ENCODE measurements at regions not wholly inside any gene's neighbourhood (a gene's known extent, or its start where the extent isn't known, plus 50 kb on each side); places are given as distances from the start of the nearest gene placed in this dataset.
"Not testable (repeated sequence)": the region's sequence is repeated elsewhere in the genome, so short reads cannot be mapped to it uniquely, and the experiment has no call there.

DNA sequence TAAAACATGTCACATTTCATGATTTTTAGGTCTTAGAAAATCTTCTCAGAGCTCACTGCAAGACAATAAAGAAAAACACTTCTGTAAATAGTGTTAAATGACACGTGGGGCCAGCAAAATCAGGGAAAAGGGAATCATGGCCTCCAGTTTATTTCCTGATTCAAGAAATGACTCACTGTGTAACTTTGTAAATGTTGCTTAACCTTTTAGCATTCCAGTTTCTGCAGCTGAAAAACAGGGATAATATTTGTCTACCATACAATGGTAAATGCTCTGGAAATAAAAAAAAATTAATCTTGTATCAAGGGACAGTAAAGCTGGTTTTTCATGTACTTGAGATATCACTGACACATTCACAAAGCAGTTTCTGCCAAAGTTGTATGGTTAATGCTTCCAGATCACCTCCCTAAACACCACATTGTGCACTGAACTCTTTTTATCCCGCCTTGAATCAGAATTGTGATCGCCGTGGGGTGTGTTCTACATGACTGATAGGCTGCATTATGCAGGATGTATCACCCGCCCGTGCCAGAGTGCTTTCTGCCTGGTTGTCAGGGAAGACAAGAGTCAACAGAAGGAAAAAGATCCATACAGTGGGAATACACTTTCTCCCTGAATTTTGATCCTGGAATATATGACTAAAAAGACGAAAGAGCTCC lies 238.8 kb downstream of the IKZF2 start:
- DNase-seq = no peak

GRCh38 chr2:212911011-212911410 lies 240.4 kb downstream of the IKZF2 start:
- DNase-seq = no peak

GRCh38 chr2:212908682-212909435 lies 242.6 kb downstream of the IKZF2 start:
- no peak for DNase-seq

DNA sequence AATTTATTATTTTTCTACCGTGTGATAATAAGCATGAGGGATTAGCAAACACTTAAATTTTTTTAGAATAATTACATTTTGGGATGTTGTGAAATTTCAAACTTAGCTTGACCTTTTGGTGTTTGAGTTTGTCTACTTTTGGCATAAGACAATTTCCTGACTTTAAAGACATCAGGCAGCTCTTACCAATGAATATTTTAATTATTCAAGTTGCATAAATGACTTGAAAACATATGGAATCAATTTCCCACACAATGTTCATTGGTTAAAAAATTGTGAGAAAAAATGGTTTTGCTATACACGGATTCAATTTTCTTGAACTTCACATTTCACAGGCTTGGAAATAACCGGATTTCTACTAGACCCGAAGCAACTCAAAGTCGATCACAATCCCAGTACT lies 243.4 kb downstream of the IKZF2 start:
- DNase-seq = no peak

DNA sequence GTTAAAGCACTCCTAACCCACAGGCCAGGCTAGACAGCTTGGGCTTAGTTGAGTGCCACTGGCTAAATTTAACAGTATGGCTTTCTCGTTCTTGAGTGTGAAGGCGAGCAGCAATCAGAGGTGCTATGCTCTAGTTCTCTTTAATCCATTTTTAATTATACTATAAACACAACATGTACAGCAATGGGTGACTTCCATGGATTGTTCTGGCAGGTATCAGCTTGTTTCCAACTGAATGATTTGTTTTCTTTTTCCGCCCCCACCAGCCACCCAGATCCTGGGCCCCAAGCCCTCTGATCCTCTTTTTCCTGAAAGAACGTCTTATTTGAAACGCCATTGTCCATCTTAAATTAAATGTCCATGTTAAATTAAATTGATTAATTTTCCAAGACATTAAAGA lies 244.8 kb downstream of the IKZF2 start:
- no peak for DNase-seq

GRCh38 chr2:212905640-212906201 lies 245.7 kb downstream of the IKZF2 start:
- no peak for DNase-seq

GRCh38 chr2:212904646-212905045 lies 246.8 kb downstream of the IKZF2 start:
- no peak for DNase-seq

GRCh38 chr2:212903413-212903812 lies 248.0 kb downstream of the IKZF2 start:
- no peak for DNase-seq

DNA sequence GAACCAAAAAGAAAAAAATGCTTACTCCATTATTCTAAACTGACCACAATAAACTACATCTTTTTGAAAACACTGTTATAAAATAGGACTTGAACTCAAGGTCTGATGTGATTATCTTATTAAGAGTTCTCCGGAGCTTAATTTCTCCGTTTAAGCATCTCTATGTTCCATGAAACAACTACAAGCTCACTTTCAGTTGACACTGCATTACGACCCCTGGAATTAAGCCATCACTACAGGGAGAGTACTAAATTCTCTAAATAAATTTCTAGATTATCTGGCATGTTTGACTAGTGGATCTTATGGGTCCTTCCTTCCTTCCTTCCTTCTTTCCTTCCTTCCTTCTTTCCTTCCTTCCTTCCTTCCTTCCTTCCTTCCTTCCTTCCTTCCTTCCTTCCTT lies 249.0 kb downstream of the IKZF2 start:
- no peak for DNase-seq

- DNase-seq = no peak
These were observed 249.7 kb downstream of the IKZF2 start for GRCh38 chr2:212901604-212902275.

GRCh38 chr2:212900715-212901114 lies 250.7 kb downstream of the IKZF2 start:
- no peak for DNase-seq

DNA sequence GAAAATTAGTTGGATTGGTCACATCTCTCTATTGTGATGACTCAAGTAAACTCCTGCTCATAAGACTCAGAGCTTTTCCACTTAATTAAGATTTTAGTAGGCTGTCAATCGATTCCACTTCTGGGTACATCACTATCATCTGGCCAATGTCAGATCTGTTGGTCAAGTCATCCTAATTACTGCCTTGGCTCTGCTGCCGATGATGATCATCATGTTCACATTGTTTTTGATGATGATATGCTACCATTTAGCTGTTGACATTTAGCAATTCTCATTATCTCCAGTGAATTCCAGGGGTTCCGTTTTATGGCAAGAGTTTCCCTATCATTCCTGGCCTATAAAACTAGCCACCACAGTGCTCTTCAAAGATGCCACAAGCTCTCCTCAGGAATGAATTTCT lies 253.4 kb downstream of the IKZF2 start:
- DNase-seq = no peak

- no peak for DNase-seq
These were observed 254.1 kb downstream of the IKZF2 start for GRCh38 chr2:212897296-212897695.

DNA sequence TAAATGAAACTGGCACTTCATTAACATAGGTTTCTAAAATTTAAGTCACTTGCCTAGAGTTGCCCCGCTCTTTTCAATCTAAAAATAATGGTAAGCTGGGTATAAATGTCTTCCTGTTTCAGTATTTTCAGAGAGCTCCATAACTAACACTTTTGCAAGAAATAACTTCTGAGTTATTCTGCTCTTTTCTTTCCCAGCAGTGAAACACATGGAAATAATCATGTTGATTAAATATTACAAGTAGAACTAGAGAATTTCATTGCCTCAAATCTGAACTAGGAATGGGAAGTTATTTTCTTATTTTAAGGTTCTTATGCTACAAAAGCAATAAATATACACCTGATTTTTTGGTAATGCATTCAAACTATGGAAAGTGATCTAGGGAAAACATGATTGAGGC lies 257.4 kb downstream of the IKZF2 start:
- no peak for DNase-seq

- DNase-seq = no peak
These were observed 258.2 kb downstream of the IKZF2 start for GRCh38 chr2:212893216-212893615.

GRCh38 chr2:212892193-212892592 lies 259.2 kb downstream of the IKZF2 start:
- no peak for DNase-seq

GRCh38 chr2:212891580-212891979 lies 259.8 kb downstream of the IKZF2 start:
- no peak for DNase-seq

DNA sequence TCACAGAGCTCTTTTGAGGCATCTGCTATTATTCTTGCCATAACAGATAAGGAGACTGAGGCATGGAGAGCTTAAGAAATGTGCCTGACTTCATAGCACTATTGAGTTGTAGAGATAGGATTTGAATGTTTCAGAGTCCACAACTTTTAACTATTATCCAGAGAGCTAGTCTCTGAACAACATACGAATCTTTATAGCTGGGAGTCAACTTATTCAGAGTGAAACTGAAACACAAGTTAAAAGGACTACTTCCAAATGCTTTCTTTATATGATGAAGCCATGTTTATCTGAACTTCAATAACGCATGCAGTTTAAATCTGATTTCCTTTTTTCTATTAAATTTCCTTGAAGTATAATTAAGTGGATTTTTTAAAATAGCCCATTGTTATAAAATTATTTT lies 268.8 kb downstream of the IKZF2 start:
- no peak for DNase-seq

GRCh38 chr2:212876556-212876955 lies 274.9 kb downstream of the IKZF2 start:
- DNase-seq = not testable (repeated sequence)

DNA sequence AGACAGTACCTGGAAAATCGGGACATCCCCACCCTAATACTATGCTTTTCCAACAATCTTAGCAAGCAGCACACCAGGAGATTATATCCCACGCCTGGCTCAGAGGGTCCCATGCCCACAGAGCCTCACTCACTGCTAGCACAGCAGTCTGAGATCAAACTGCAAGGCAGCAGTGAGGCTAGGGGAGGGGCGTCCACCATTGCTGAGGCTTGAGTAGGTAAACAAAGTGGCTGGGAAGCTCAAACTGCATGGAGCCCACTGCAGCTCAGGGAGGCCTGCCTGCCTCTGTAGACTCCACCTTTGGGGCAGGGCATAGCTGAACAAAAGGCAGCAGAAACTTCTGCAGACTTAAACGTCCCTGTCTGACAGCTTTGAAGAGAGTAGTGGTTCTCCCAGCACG lies 275.5 kb downstream of the IKZF2 start:
- not testable (repeated sequence) for DNase-seq

GRCh38 chr2:212873256-212873655 lies 278.2 kb downstream of the IKZF2 start:
- no peak for DNase-seq

DNA sequence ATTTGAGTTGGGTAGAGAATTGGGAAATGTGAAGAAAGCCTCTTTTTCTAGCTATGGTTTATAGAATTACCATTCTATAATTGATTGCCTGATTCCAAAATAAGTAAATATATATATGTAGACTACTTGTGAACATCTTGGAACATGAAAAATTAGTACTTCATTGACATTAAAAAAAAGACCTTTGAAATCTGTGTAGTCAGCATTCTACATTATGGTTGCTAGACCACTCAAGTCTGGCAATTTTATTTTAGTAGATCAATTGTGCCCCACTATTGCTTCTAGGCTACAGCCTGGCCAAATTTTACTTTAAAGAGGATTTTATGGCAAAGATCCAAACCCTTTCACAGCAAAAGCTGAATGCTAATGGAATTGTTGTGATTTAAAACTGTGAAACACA lies 279.8 kb downstream of the IKZF2 start:
- DNase-seq = no peak

GRCh38 chr2:212864186-212864585 lies 287.2 kb downstream of the IKZF2 start:
- no peak for DNase-seq

GRCh38 chr2:212863185-212863588 lies 288.2 kb downstream of the IKZF2 start:
- DNase-seq = peak; percentile 16
